HepG2 (cell line): ENCODE measurements at regions not wholly inside any gene's neighbourhood (a gene's known extent, or its start where the extent isn't known, plus 50 kb on each side); places are given as distances from the start of the nearest gene placed in this dataset.
A peak's percentile ranks its signal among the peaks of the same experiment; 100 is the strongest.

ENCODE experiments used
- ATAC-seq: fragments of 200-7000 bp; cut with Tn5 transposase; 3 replicates; pipeline ENCODE4 v1.9.1; 2020; ENCODE audit warnings: mild to moderate bottlenecking, moderate library complexity
- BruUV-seq: library from RNA; stranded (reverse); fragments of 400-500 nt; replicated peaks from 2 replicates; lab custom pipeline; 2021; lab: Mats Ljungman, UMichigan
- CTCF ChIA-PET: fragments of 300-600 bp; formaldehyde crosslinking; extraction: SDS; loops from one replicate; lab custom pipeline; 2021; ENCODE audit warnings: low total read pairs, inconsistent platforms, low intra/inter-chr PET ratio; lab: Yijun Ruan, JAX
- POLR2A ChIA-PET: fragments of 350-600 bp; sonication (Branson Sonifier 250); formaldehyde crosslinking; loops from one replicate; lab custom pipeline; 2020; ENCODE audit warnings: antibody characterized with exemption, inconsistent platforms; lab: Yijun Ruan, JAX
- DNase-seq: peaks from one replicate; pipeline ENCODE4 v3.0.0-alpha.2; 2015; ENCODE audit warnings: low spot score
- FAIRE-seq: peaks from 3 replicates; lab custom pipeline; 2011; peaks lifted over from hg19 to GRCh38; lab: Jason Lieb, UNC
- H2AFZ ChIP-seq: one replicate; pipeline ENCODE4 v1.6.1; 2011; ENCODE audit warnings: low read length, inconsistent platforms
- H3K27ac ChIP-seq: fragments of 300-600 bp; 3 replicates; pipeline ENCODE4 v1.8.0; 2011; ENCODE audit warnings: mixed run types, mild to moderate bottlenecking, mixed read lengths, low read length, inconsistent platforms; ENCODE audit not compliant: insufficient read depth; ENCODE audit errors: extremely low read length
- H3K27me3 ChIP-seq, 2 experiments: fragments of 200-600 bp in 1 of 2; 2 replicates in 1 of 2; 3 replicates in 1 of 2; pipeline versions ENCODE4 v1.6.0 to v1.8.0; 2011; ENCODE audit warnings: low read length in 2 of 2, mild to moderate bottlenecking in 2 of 2, moderate library complexity in 2 of 2, inconsistent platforms in 1 of 2; ENCODE audit not compliant: insufficient read depth in 2 of 2, control insufficient read depth in 1 of 2
- H3K36me3 ChIP-seq, 2 experiments: fragments of 200-600 bp in 1 of 2; replicated peaks in 1 of 2; 2 replicates in 1 of 2; 3 replicates in 1 of 2; pipeline versions ENCODE4 v1.5.1 to v1.8.0; 2011; ENCODE audit warnings: low read length in 2 of 2, inconsistent platforms in 1 of 2; ENCODE audit not compliant: insufficient read depth in 2 of 2, control insufficient read depth in 1 of 2
- H3K4me1 ChIP-seq: 2 replicates; pipeline ENCODE4 v1.5.1; 2012; ENCODE audit warnings: low read length, inconsistent platforms; ENCODE audit not compliant: insufficient read depth
- H3K4me2 ChIP-seq: 2 replicates; pipeline ENCODE4 v1.6.0; 2011; ENCODE audit warnings: low read depth, low read length, inconsistent platforms
- H3K4me3 ChIP-seq, 3 experiments: fragments of 200-600 bp in 1 of 3; sonication (generic), shearing (Covaris generic) in 1 of 3; replicated peaks in 1 of 3; 2 replicates each; pipeline ENCODE4 v1.5.1; 2011 to 2016; ENCODE audit warnings: low read length in 3 of 3, inconsistent platforms in 2 of 3, low read depth in 2 of 3, mild to moderate bottlenecking in 2 of 3, control low read depth in 1 of 3, mixed read lengths in 1 of 3; ENCODE audit not compliant: insufficient read depth in 1 of 3
- H3K79me2 ChIP-seq: one replicate; pipeline ENCODE4 v1.6.1; 2011; ENCODE audit warnings: low read length, inconsistent platforms; ENCODE audit not compliant: insufficient read depth
- H3K9ac ChIP-seq: 2 replicates; pipeline ENCODE4 v1.6.0; 2011; ENCODE audit warnings: mild to moderate bottlenecking, low read depth, low read length, inconsistent platforms; ENCODE audit not compliant: insufficient read depth
- H3K9me3 ChIP-seq: 2 replicates; pipeline ENCODE4 v1.5.1; 2012; ENCODE audit warnings: mild to moderate bottlenecking, low read length
- H4K20me1 ChIP-seq: 2 replicates; pipeline ENCODE4 v1.6.0; 2011; ENCODE audit warnings: inconsistent platforms, mild to moderate bottlenecking, low read length, moderate library complexity; ENCODE audit not compliant: insufficient read depth
- ATF6 ChIP-seq: sonication (generic); formaldehyde crosslinking; conservative IDR thresholded peaks from 2 replicates; pipeline ENCODE4 v1.4.0; 2020; ENCODE audit warnings: missing genetic modification reagents
- ATF7 ChIP-seq, 2 experiments: fragments of 450-650 bp in 1 of 2; sonication (generic) in 1 of 2; formaldehyde crosslinking in 1 of 2; IDR thresholded peaks; 2 replicates each; pipeline versions ENCODE4 v1.4.0 to v1.6.1; 2016 to 2020; ENCODE audit warnings: antibody characterized with exemption in 1 of 2, mild to moderate bottlenecking in 1 of 2, missing genetic modification reagents in 1 of 2
- CEBPB ChIP-seq: IDR thresholded peaks from 2 replicates; pipeline ENCODE4 v1.6.1; 2011; ENCODE audit warnings: low read depth, low read length, improper control_type of control experiment, borderline replicate concordance
- SMC3 ChIP-seq: IDR thresholded peaks from 2 replicates; pipeline ENCODE4 v1.6.1; 2011; ENCODE audit warnings: low read length, improper control_type of control experiment
- ZNF775 ChIP-seq: sonication (generic); formaldehyde crosslinking; IDR thresholded peaks from 2 replicates; pipeline ENCODE4 v1.4.0; 2020; ENCODE audit warnings: missing genetic modification reagents, mild to moderate bottlenecking, moderate library complexity, borderline replicate concordance
- ZNF841 ChIP-seq: sonication (generic); formaldehyde crosslinking; IDR thresholded peaks from 2 replicates; pipeline ENCODE4 v1.8.1; 2023; ENCODE audit warnings: missing genetic modification reagents, borderline replicate concordance
- WGBS: methylation state at CpG from one replicate; pipeline ENCODE4 v1.1.6; 2017; ENCODE audit warnings: low lambda C conversion rate; 5-methylcytosine and 5-hydroxymethylcytosine counted together
- in situ Hi-C: cut with HindIII; loops from 2 replicates; pipeline ENCODE4 v1.10.0; 2017; ENCODE audit warnings: low pct_unique_long_range_greater_than_20kb; ENCODE audit not compliant: extremely low pct_ligation_motif_present
- intact Hi-C: fragments of 100-400 bp; cut with micrococcal nuclease; formaldehyde crosslinking; loops from one replicate; pipeline ENCODE4 v1.10.0; 2022; ENCODE audit not compliant: unreplicated experiment

DNA sequence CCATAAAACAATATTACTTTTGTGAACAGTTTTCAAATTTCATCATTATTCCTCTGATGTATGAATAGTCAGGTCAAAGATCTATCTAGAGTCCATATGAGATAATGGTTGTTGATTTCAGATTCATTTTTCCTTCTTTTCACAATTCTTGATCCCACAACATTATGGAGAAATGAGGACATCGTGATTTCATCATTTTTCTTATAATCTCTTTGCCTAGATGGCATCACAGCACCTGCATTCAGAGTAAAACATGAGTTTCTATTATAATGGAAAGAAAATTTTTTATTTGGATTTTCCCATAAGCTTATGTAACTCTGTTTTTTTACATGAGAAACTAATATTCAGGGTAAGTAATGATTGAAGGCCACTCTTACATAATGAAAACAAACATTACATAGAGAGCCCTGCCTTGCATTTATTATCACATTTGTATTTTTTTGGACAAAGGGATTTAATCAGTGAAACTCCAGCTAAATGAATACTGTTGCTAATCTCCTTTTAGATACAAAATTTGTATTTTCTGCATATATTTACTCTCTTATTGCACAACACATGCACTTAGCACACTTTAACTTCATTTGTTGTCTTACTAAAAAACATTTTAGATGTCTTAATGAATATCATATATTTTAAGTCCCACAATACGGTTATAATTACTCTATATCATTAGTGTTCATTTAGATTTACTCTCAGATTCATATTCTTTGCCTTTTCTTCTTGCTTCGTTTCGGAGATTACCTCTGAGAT lies 188.4 kb upstream of the KYNU start:
- Histone ChIP-seq H3K27me3 (no peaks in the 10 kb centered on the region), H3K79me2 (no peaks in the 10 kb centered on the region), H4K20me1 (no peaks in the 10 kb centered on the region), H3K27ac (no peak overlapping the region), H3K4me2 (no peak overlapping the region), H3K36me3 (no peaks in the 10 kb centered on the region), H3K4me3 (no peak overlapping the region), H3K4me1 (no peaks in the 10 kb centered on the region), H3K9me3 (no peaks in the 10 kb centered on the region), H3K9ac (no peak overlapping the region), H2AFZ (no peak overlapping the region)
- ATAC-seq (no peak), FAIRE-seq (no peak), DNase-seq (no peak)
- TF ChIP-seq ATF7 (IDR thresholded peaks at IDR 0.05) (0 out of 2 replicates have a peak, but pooled peaks have one; percentile 12), ATF7 (CRISPR knock-in tag; IDR thresholded peaks at IDR 0.05) (no peak), ATF6 (CRISPR knock-in tag) (no peak), ZNF775 (CRISPR knock-in tag) (no peak), ZNF841 (no peak), CEBPB (peak; percentile 67; the same call in 1 of the 2 replicates), SMC3 (no peak)
- intact Hi-C loops: no loop called here
- WGBS: 31% methylated on average over 4 of the region's 4 CpGs
- no TSS peak for BruUV-seq
- CTCF ChIA-PET: no interaction called here
- POLR2A ChIA-PET: no interaction called here
- in situ Hi-C loops: no loop called here
